ENCODE measurements at regions not wholly inside any gene's neighbourhood (a gene's known extent, or its start where the extent isn't known, plus 50 kb on each side); places are given as distances from the start of the nearest gene placed in this dataset.
A peak's percentile ranks its signal among the peaks of the same experiment; 100 is the strongest.

GRCh38 chr5:123673107-123673506 lies 161.1 kb downstream of the CSNK1G3 start:
- FAIRE-seq (no peak), DNase-seq (ENCODE audit: low spot score in 2 of 2) (no peak)

DNA sequence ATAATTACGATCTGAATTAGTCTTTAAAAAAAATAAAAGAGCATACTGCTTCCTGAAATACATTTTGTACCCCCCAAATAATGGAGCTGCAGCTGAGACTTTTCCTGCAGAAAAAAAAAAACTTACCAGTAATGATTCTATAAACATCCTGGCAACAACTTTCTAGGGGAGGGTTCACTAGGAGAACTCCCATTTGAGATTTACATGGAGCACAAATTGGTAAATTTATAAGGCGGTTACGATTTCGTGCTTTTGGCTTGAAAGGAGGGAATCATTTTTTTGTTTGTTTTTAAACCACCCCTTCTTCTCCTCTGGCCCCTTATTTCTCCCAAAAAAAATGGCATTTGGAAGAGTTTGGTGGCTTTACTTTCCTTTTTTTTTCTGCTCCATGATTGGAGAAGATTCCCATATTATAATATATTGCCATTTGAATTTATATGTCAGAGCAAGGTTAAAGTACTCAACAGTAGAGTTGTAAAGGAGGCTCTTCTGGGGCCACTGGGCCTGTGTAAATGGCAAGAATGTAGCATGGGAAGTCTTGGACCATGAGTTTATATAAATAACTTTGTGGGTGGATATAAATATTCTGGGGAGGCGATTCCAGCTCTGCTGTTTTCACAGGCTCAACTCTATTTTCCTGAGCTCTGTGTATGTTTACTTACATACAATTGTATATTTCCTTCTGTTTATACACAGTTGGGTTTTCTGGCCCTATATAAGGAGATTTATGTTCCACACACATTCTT lies 159.9 kb downstream of the CSNK1G3 start:
- FAIRE-seq, result no peak
- no peak for DNase-seq (ENCODE audit: low spot score in 2 of 2)

DNA sequence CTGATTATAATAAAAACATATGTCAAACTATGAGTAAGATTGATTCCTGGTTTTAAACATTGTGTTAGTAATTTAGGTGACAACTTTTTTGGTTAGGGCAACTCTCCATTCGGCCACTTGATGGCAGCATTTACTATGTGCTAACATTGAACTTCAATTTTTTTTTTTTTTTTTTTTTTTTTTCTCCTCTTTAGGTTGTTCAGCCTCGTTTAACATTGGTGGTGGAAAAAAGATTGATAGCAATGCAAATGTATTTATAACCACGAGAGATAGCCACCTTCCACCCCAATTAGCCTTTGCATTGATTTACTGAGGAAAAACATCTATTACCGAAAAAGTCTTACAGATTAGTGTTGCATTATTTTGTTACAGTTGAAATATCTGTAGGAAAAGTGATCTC lies 159.1 kb downstream of the CSNK1G3 start:
- FAIRE-seq (peak; percentile 99), DNase-seq (ENCODE audit: low spot score in 2 of 2) (peak; percentile 12 to 24)

Data from frontal cortex (tissue), 3 donors.